Ovary (tissue), 7 donors: ENCODE measurements at regions not wholly inside any gene's neighbourhood (a gene's known extent, or its start where the extent isn't known, plus 50 kb on each side); places are given as distances from the start of the nearest gene placed in this dataset.

Source experiments
- DNase-seq, 5 donors: peaks; one replicate each; pipeline ENCODE4 v3.0.0-alpha.2; 2019 to 2020
- H3K27ac ChIP-seq, 2 donors: fragments of 200-600 bp; one replicate each; pipeline versions ENCODE4 v1.5.1 to v1.8.0; 2019 to 2022
- H3K27me3 ChIP-seq: fragments of 200-600 bp; one replicate; pipeline ENCODE4 v1.8.0; 2022
- H3K36me3 ChIP-seq: fragments of 200-600 bp; sonication (generic); one replicate; pipeline ENCODE4 v1.5.1; 2019
- H3K4me1 ChIP-seq: one replicate; pipeline ENCODE4 v1.8.1; 2013; ENCODE audit warnings: mild to moderate bottlenecking, moderate library complexity; ENCODE audit not compliant: insufficient read depth
- H3K4me3 ChIP-seq: fragments of 200-600 bp; sonication (generic); one replicate; pipeline ENCODE4 v1.5.1; 2017
- H3K9me3 ChIP-seq, 2 donors: fragments of 200-600 bp in 1 of 2; sonication (generic) in 1 of 2; one replicate each; pipeline versions ENCODE4 v1.5.1 to v1.8.1; 2013 to 2019; ENCODE audit warnings: mild to moderate bottlenecking in 1 of 2, moderate library complexity in 1 of 2
- CTCF ChIP-seq, 3 donors: fragments of 450-650 bp in 2 of 3; fragments of 200-600 bp in 1 of 3; IDR thresholded peaks; one replicate each; pipeline versions ENCODE4 v1.5.1 to v1.8.0; 2016 to 2022; ENCODE audit warnings: antibody characterized with exemption in 3 of 3, mild to moderate bottlenecking in 1 of 3
- EP300 ChIP-seq: sonication (generic); formaldehyde crosslinking; IDR thresholded peaks from one replicate; pipeline ENCODE4 v1.6.1; 2017; ENCODE audit warnings: antibody characterized with exemption
- POLR2A ChIP-seq: fragments of 450-650 bp; IDR thresholded peaks from one replicate; pipeline ENCODE4 v1.6.1; 2017; ENCODE audit warnings: antibody characterized with exemption, mild to moderate bottlenecking, moderate library complexity
- WGBS, 3 donors: extraction: QIAGEN DNeasy Blood & Tissue Kit in 1 of 3; methylation state at CpG; one replicate each; pipeline versions ENCODE4 v1.1.5 to v1.1.7; 2013 to 2017; 5-methylcytosine and 5-hydroxymethylcytosine counted together
- intact Hi-C, 4 donors: fragments of 100-400 bp; cut with DNase I; formaldehyde crosslinking; loops; one replicate each; pipeline versions ENCODE4 v1.11.0 to v1.15.1; 2022 to 2023
- donor health status: DM: no; HTN: no; CAD: no; lungs with moderate emphysema.
- donor health status: DM: no; HTN: no; CAD: no.
- donor health status: Bipolar disorder and iron deficiency.
- donor health status: DM: no; HTN: no; CAD: no.
- donor health status: DM: yes; HTN: yes; CAD: no.

DNA sequence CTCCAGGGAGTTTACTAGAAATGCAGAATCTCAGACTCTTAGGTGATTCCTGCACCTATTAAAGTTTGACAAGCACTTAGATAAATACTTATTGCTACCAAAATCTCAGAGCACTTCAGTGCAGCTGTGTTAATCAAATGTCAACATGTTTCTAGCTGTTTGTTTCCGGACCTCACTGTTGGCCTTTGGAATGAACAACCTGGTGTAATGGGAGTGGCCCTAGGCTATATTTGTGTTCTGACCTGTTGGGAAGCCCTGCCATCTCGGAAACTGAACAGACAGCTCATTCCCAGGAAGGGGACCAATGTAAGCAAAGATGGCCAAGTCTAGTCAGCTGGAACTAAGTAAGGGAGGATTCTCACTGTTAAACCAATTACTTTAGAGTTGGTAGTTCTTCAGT lies 145.0 kb upstream of the SLC28A3 start:
- no peak for DNase-seq
- WGBS, 3 donors, result 92 to 93% (median 93%) methylated on average over 2 of the region's 2 CpGs
- no peaks in the 10 kb centered on the region for H3K36me3 ChIP-seq
- no peaks in the 10 kb centered on the region for H3K27me3 ChIP-seq
- H3K9me3 ChIP-seq, result no peaks in the 10 kb centered on the region
- H3K4me1 ChIP-seq, result peaks cover 8% of the 10 kb centered on the region
- intact Hi-C loops, result no loop called here
- H3K27ac ChIP-seq, result no peak overlapping the region
- H3K4me3 ChIP-seq, result no peak overlapping the region
- TF ChIP-seq CTCF (IDR thresholded peaks at IDR 0.05) (no peak), EP300 (no peak), POLR2A (no peak)

DNA sequence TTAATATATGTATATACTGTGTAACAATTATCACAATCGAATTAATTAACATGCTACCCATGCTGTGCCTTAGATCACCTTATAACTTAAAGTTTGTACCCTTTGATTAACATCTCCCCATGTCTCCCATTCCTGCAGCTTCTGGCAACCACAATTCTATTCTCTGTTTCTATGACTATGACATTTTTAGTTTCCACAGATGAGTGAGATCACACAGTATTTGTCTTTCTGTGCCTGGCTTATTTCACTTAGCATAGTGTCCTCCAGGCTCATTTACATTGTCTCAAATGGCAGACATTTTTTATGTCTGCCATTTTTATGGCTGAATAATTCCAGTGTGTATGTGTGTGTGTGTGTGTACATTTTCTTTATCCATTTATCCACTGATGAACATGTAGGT lies 146.1 kb upstream of the SLC28A3 start:
- intact Hi-C loops, result no loop called here
- WGBS, 3 donors, result 86 to 94% (median 90%) methylated on average over 1 of the region's 1 CpG
- TF ChIP-seq POLR2A (no peak), CTCF (IDR thresholded peaks at IDR 0.05) (no peak), EP300 (no peak)
- H3K4me1 ChIP-seq, result peaks cover 8% of the 10 kb centered on the region
- no peaks in the 10 kb centered on the region for H3K9me3 ChIP-seq
- no peak for DNase-seq
- no peak overlapping the region for H3K4me3 ChIP-seq
- no peak overlapping the region for H3K27ac ChIP-seq
- H3K27me3 ChIP-seq, result no peaks in the 10 kb centered on the region
- H3K36me3 ChIP-seq, result no peaks in the 10 kb centered on the region

DNA sequence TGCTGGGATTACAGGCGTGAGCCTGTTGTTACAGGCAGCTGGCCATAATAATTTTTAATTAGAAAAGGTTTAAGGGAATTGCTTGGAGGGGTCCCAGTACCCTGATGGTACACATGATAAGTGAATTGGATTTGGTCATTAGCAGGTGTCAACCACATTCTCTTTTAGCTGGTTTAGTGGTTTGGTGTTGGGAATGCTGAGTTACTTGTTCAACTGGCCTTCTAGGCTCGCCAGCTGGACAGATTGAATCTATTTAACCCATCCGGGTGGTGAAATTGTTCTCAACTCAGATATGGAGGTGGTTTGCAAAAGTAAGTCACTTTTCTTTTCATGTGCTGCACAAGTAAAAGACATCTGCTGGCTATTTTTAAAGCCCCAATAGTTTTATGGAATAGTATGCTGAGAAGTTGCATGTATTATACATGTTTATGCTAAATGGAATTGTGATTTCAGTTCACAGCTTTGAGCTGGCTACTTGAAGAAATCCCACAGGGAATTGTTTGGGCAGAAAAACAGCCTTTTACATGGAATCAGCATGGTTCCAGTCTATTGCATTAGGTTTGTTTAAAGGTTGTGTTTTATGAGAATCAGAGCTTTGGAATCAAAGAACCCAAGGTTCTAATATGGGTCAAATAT lies 149.8 kb upstream of the SLC28A3 start:
- Histone ChIP-seq H3K4me1 (peaks cover 3% of the 10 kb centered on the region), H3K27me3 (no peaks in the 10 kb centered on the region), H3K36me3 (no peaks in the 10 kb centered on the region), H3K27ac (no peak overlapping the region), H3K4me3 (no peak overlapping the region), H3K9me3 (no peaks in the 10 kb centered on the region)
- TF ChIP-seq CTCF (IDR thresholded peaks at IDR 0.05) (no peak), EP300 (no peak), POLR2A (no peak)
- intact Hi-C loops, result no loop called here
- DNase-seq, result no peak
- WGBS, 3 donors, result 79 to 84% (median 80%) methylated on average over 3 of the region's 3 CpGs

DNA sequence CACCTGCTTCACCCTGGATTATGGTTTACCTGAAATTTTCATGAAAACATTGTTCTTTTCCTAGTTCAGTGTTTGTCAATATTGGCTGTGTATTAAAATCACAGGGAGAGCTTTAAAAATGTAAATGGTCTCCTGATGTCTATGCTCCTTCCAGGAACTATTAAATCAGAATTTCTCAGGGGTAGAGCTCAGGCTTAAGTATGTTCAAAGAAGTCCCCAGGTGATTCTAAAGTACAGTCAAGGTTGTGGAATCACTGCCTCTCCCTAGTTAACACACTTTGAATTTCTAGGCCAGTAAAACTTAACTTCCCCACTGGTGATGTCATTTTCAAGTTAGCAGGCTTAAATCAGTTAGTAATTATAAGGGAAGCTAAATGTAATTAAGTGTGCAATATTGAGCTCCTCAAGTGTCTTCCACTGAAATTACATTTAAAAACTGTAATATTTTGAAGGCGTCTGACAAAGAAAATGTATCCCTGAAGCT lies 150.3 kb upstream of the SLC28A3 start:
- no peaks in the 10 kb centered on the region for H3K36me3 ChIP-seq
- peaks cover 3% of the 10 kb centered on the region for H3K4me1 ChIP-seq
- intact Hi-C loops, result no loop called here
- DNase-seq, result no peak
- no peak overlapping the region for H3K4me3 ChIP-seq
- WGBS, 3 donors, result 94 to 98% (median 97%) methylated on average over 1 of the region's 1 CpG
- TF ChIP-seq CTCF (IDR thresholded peaks at IDR 0.05) (no peak), EP300 (no peak), POLR2A (no peak)
- H3K27me3 ChIP-seq, result no peaks in the 10 kb centered on the region
- H3K27ac ChIP-seq, result no peak overlapping the region
- H3K9me3 ChIP-seq, result no peaks in the 10 kb centered on the region
